ENCODE measurements at regions not wholly inside any gene's neighbourhood (a gene's known extent, or its start where the extent isn't known, plus 50 kb on each side); places are given as distances from the start of the nearest gene placed in this dataset.

DNA sequence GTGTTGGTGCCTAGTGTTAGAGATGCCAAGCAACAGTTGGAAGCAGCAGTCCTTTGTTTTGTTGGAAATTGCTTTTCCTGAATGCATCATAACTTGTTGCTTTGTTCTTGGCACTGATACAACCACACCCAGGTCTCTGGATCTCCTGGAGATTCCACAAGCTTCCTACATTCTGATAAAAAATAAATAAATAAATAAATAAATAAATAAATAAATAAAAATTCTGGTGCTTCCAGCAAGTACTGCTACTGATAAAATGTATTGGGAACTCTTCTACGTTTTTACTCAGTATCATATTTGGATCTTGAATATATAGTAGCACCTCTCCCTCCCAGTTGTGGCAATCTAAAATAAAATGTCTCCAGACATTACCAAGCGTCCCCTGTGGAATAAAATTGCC, 62.7 kb upstream of the GRID2 start:
- no peak for TF ChIP-seq CTCF (IDR thresholded peaks at IDR 0.05; ENCODE audit: insufficient read depth, low read depth, low read length)
- TF ChIP-seq EZH2 (IDR thresholded peaks at IDR 0.05; ENCODE audit: insufficient read depth, low read length) = no peak
